ENCODE measurements at regions not wholly inside any gene's neighbourhood (a gene's known extent, or its start where the extent isn't known, plus 50 kb on each side); places are given as distances from the start of the nearest gene placed in this dataset.

DNA sequence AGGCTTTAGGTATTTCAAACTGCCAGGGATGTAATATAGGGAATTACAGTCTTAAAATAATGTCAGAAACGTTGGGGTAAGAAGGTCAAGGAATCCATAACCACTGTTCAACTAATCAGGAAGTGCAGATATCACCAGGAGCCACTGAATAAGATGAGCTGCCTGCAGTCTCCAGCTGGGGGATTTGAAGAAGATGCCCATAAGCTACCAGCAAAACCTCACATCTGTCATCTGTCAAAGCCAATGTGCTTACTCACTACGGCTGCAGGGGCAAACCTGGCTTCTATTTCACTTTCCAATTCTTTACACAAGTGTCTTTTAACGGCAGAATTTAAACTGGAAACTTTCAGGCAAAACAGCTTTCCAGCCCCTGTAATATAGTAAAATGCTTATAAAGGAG is 1410.1 kb upstream of the ATXN8OS start:
- no peak for TF ChIP-seq BCL11A (tag by site-specific recombination; IDR thresholded peaks at IDR 0.05; ENCODE audit: low read depth)
- TF ChIP-seq ZIC2 (tag by site-specific recombination; IDR thresholded peaks at IDR 0.05) = no peak
